ENCODE measurements at regions not wholly inside any gene's neighbourhood (a gene's known extent, or its start where the extent isn't known, plus 50 kb on each side); places are given as distances from the start of the nearest gene placed in this dataset.

DNA sequence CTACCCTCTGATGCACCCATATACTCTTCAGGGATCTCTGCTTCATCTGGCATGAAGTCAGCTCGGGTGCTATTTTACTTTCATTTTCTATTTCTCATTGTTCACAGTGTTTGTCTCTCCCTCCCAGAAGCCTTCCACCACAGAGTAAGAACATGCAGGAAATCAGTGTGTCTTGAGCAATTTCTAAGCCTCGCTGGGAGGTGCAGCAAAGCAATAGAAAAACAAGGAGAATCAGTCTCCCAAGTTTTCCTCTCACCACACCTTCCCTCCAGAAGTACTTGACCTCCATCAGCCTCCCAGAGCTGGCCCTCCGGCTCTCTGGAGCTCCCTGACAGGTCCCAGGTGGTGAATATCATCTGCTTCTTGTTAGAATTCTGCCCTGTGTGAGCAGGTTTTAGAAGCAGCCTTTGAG lies 594.7 kb upstream of the CAMK1G start:
- no peak for TF ChIP-seq POLR2A (IDR thresholded peaks at IDR 0.05)
- TF ChIP-seq, protein P1, sequence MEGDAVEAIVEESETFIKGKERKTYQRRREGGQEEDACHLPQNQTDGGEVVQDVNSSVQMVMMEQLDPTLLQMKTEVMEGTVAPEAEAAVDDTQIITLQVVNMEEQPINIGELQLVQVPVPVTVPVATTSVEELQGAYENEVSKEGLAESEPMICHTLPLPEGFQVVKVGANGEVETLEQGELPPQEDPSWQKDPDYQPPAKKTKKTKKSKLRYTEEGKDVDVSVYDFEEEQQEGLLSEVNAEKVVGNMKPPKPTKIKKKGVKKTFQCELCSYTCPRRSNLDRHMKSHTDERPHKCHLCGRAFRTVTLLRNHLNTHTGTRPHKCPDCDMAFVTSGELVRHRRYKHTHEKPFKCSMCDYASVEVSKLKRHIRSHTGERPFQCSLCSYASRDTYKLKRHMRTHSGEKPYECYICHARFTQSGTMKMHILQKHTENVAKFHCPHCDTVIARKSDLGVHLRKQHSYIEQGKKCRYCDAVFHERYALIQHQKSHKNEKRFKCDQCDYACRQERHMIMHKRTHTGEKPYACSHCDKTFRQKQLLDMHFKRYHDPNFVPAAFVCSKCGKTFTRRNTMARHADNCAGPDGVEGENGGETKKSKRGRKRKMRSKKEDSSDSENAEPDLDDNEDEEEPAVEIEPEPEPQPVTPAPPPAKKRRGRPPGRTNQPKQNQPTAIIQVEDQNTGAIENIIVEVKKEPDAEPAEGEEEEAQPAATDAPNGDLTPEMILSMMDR (IDR thresholded peaks at IDR 0.05): no peak
